ENCODE measurements at regions not wholly inside any gene's neighbourhood (a gene's known extent, or its start where the extent isn't known, plus 50 kb on each side); places are given as distances from the start of the nearest gene placed in this dataset.

DNA sequence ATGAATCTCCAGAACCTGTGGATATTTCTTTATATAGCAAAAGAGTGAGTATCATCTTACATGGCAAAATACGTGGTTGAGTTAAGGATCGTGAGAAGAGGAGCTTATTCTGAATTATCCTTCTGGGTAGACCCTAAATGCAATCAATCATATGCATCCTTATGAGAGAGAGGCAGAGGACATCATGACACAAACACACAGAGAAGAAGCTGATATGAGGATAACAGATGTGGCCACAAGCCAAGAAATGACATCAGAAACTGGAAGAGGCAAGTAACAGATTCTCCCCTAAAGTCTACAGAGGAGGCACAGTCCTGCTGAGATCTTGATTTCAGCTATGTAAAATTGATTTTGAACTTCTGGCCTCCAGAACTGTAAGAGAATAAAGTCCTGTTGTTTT is 730.2 kb upstream of the ZNF804A start:
- Histone ChIP-seq H3K9ac (ENCODE audit: low read length) (no peak overlapping the region), H3K4me3 (ENCODE audit: low read length) (no peak overlapping the region), H3F3A (ENCODE audit: insufficient read depth, low read length, poor library complexity, severe bottlenecking) (no peaks in the 10 kb centered on the region), H3K9me2 (ENCODE audit: insufficient read depth, low read length) (no peaks in the 10 kb centered on the region), H3K4me2 (ENCODE audit: low read length) (no peak overlapping the region), H3K79me2 (replicated peaks; ENCODE audit: insufficient read depth, low read length) (no peaks in the 10 kb centered on the region), H4K20me1 (ENCODE audit: insufficient read depth) (no peaks in the 10 kb centered on the region), H2AFZ (ENCODE audit: low read depth, low read length) (no peak overlapping the region), H3K9me3 (ENCODE audit: low read length) (no peaks in the 10 kb centered on the region), H3K27ac (ENCODE audit: low read length) (no peak overlapping the region), H3K27me3 (ENCODE audit: insufficient read depth, low read depth, low read length) (no peaks in the 10 kb centered on the region), H3K36me3 (ENCODE audit: insufficient read depth, low read length) (no peaks in the 10 kb centered on the region)
- TF ChIP-seq EP300 (conservative IDR thresholded peaks at IDR 0.05; ENCODE audit: poor library complexity, severe bottlenecking): no peak
- TF ChIP-seq SMC3 (conservative IDR thresholded peaks at IDR 0.05; ENCODE audit: poor library complexity): no peak
- no peak for TF ChIP-seq TAF1 (IDR thresholded peaks at IDR 0.05; ENCODE audit: low read depth)
- TF ChIP-seq, protein P1, sequence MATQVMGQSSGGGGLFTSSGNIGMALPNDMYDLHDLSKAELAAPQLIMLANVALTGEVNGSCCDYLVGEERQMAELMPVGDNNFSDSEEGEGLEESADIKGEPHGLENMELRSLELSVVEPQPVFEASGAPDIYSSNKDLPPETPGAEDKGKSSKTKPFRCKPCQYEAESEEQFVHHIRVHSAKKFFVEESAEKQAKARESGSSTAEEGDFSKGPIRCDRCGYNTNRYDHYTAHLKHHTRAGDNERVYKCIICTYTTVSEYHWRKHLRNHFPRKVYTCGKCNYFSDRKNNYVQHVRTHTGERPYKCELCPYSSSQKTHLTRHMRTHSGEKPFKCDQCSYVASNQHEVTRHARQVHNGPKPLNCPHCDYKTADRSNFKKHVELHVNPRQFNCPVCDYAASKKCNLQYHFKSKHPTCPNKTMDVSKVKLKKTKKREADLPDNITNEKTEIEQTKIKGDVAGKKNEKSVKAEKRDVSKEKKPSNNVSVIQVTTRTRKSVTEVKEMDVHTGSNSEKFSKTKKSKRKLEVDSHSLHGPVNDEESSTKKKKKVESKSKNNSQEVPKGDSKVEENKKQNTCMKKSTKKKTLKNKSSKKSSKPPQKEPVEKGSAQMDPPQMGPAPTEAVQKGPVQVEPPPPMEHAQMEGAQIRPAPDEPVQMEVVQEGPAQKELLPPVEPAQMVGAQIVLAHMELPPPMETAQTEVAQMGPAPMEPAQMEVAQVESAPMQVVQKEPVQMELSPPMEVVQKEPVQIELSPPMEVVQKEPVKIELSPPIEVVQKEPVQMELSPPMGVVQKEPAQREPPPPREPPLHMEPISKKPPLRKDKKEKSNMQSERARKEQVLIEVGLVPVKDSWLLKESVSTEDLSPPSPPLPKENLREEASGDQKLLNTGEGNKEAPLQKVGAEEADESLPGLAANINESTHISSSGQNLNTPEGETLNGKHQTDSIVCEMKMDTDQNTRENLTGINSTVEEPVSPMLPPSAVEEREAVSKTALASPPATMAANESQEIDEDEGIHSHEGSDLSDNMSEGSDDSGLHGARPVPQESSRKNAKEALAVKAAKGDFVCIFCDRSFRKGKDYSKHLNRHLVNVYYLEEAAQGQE (IDR thresholded peaks at IDR 0.05; ENCODE audit: borderline replicate concordance): no peak
- TF ChIP-seq, protein P2, sequence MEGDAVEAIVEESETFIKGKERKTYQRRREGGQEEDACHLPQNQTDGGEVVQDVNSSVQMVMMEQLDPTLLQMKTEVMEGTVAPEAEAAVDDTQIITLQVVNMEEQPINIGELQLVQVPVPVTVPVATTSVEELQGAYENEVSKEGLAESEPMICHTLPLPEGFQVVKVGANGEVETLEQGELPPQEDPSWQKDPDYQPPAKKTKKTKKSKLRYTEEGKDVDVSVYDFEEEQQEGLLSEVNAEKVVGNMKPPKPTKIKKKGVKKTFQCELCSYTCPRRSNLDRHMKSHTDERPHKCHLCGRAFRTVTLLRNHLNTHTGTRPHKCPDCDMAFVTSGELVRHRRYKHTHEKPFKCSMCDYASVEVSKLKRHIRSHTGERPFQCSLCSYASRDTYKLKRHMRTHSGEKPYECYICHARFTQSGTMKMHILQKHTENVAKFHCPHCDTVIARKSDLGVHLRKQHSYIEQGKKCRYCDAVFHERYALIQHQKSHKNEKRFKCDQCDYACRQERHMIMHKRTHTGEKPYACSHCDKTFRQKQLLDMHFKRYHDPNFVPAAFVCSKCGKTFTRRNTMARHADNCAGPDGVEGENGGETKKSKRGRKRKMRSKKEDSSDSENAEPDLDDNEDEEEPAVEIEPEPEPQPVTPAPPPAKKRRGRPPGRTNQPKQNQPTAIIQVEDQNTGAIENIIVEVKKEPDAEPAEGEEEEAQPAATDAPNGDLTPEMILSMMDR (IDR thresholded peaks at IDR 0.05; ENCODE audit: poor library complexity, severe bottlenecking): no peak
- TF ChIP-seq RAD21 (conservative IDR thresholded peaks at IDR 0.05): no peak
- no peak for TF ChIP-seq EZH2 (IDR thresholded peaks at IDR 0.05; ENCODE audit: borderline replicate concordance, insufficient read depth, low read length, poor library complexity, severe bottlenecking)
- TF ChIP-seq MXI1 (conservative IDR thresholded peaks at IDR 0.05; ENCODE audit: poor library complexity, severe bottlenecking): no peak
- no peak for TF ChIP-seq POLR2AphosphoS5 (IDR thresholded peaks at IDR 0.05)

DNA sequence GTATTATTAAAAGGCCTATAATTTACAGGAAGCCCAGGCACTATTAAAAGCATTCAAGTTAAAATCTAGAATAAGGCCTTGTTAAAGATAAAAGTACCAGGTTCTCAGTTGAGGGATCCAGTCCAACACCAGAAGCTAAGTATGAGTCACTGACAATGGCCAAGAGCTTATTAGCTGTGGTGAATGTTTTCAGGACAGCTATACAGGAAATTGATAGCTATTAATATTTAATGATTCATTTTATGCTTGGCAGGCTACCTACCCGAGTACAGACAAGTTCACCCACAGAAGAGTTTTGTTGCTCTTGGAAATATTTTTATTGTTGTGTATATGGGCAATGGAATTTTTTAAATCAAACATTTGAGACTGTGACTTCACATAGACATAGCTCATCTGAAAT is 729.6 kb upstream of the ZNF804A start:
- Histone ChIP-seq H2AFZ (ENCODE audit: low read depth, low read length) (no peak overlapping the region), H3K9me3 (ENCODE audit: low read length) (no peaks in the 10 kb centered on the region), H3K27me3 (ENCODE audit: insufficient read depth, low read depth, low read length) (no peaks in the 10 kb centered on the region), H3K4me3 (ENCODE audit: low read length) (no peak overlapping the region), H3K36me3 (ENCODE audit: insufficient read depth, low read length) (no peaks in the 10 kb centered on the region), H3K4me2 (ENCODE audit: low read length) (no peak overlapping the region), H3K79me2 (replicated peaks; ENCODE audit: insufficient read depth, low read length) (no peaks in the 10 kb centered on the region), H4K20me1 (ENCODE audit: insufficient read depth) (no peaks in the 10 kb centered on the region), H3K9ac (ENCODE audit: low read length) (no peak overlapping the region), H3K27ac (ENCODE audit: low read length) (no peak overlapping the region), H3K9me2 (ENCODE audit: insufficient read depth, low read length) (no peaks in the 10 kb centered on the region), H3F3A (ENCODE audit: insufficient read depth, low read length, poor library complexity, severe bottlenecking) (no peaks in the 10 kb centered on the region)
- TF ChIP-seq EP300 (conservative IDR thresholded peaks at IDR 0.05; ENCODE audit: poor library complexity, severe bottlenecking): no peak

DNA sequence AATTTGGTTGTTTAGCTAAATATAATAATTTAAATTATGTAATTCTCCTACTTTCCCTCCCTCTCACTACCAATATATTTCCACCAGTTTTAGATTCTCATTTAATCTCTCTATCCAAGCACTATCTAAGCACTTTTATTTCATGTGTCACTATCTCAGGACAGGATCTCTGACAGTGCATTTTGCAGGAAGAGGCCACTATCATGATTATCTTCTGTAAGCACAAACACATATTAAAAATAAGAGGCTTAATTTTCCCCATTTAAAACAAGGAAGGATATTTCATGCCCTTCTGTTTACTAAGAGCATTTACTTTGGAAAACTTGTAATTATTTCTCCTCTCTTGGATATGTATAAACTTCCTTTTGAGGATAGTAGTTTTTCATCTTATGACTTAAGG is 726.2 kb upstream of the ZNF804A start:
- Histone ChIP-seq H3K36me3 (ENCODE audit: insufficient read depth, low read length) (no peaks in the 10 kb centered on the region), H4K20me1 (ENCODE audit: insufficient read depth) (no peaks in the 10 kb centered on the region), H3K9ac (ENCODE audit: low read length) (no peak overlapping the region), H2AFZ (ENCODE audit: low read depth, low read length) (no peak overlapping the region), H3K27me3 (ENCODE audit: insufficient read depth, low read depth, low read length) (no peaks in the 10 kb centered on the region), H3K79me2 (replicated peaks; ENCODE audit: insufficient read depth, low read length) (no peaks in the 10 kb centered on the region), H3K4me3 (ENCODE audit: low read length) (no peak overlapping the region), H3K9me2 (ENCODE audit: insufficient read depth, low read length) (no peaks in the 10 kb centered on the region), H3K27ac (ENCODE audit: low read length) (no peak overlapping the region), H3K9me3 (ENCODE audit: low read length) (no peaks in the 10 kb centered on the region), H3F3A (ENCODE audit: insufficient read depth, low read length, poor library complexity, severe bottlenecking) (no peaks in the 10 kb centered on the region), H3K4me2 (ENCODE audit: low read length) (no peak overlapping the region)
- TF ChIP-seq, protein P1 (IDR thresholded peaks at IDR 0.05; ENCODE audit: borderline replicate concordance): no peak
- no peak for TF ChIP-seq SMC3 (conservative IDR thresholded peaks at IDR 0.05; ENCODE audit: poor library complexity)
- no peak for TF ChIP-seq MXI1 (conservative IDR thresholded peaks at IDR 0.05; ENCODE audit: poor library complexity, severe bottlenecking)
- TF ChIP-seq TAF1 (IDR thresholded peaks at IDR 0.05; ENCODE audit: low read depth): no peak
